Activated naive CD4-positive, alpha-beta T cell treated with Interleukin-2 at 50 U/mL for 16 hours (primary cell): ENCODE measurements at regions not wholly inside any gene's neighbourhood (a gene's known extent, or its start where the extent isn't known, plus 50 kb on each side); places are given as distances from the start of the nearest gene placed in this dataset.
"Not testable (repeated sequence)": the region's sequence is repeated elsewhere in the genome, so short reads cannot be mapped to it uniquely, and the experiment has no call there.

Source experiments
- DNase-seq: peaks from one replicate; pipeline ENCODE4 v3.0.0-alpha.2; 2020

- DNase-seq, result no peak
Measured at GRCh38 chr11:81237139-81237538, 1496.5 kb downstream of the FAM181B start.

DNA sequence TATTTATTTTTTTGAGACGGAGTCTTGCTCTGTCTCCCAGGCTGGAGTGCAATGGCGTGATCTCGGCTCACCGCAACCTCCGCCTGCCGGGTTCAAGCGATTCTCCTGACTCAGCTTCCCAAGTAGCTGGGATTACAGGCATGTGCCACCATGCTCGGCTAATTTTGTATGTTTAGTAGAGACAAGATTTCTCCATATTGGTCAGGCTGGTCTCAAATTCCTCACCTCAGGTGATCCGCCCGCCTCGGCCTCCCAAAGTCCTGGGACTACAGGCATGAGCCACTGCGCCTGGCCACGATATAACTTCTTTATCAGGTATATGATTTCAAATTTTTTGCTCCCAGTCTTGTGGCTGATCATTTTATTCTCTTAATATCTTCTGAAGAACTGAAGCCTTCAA lies 1506.3 kb downstream of the FAM181B start:
- not testable (repeated sequence) for DNase-seq

- DNase-seq, result no peak
Measured at GRCh38 chr11:81224396-81224795, 1509.3 kb downstream of the FAM181B start.

GRCh38 chr11:81222491-81222890 lies 1511.2 kb downstream of the FAM181B start:
- no peak for DNase-seq

- no peak for DNase-seq
Measured at GRCh38 chr11:81220146-81220895, 1513.3 kb downstream of the FAM181B start.

- no peak for DNase-seq
Measured at GRCh38 chr11:81219661-81220060, 1514.0 kb downstream of the FAM181B start.

DNA sequence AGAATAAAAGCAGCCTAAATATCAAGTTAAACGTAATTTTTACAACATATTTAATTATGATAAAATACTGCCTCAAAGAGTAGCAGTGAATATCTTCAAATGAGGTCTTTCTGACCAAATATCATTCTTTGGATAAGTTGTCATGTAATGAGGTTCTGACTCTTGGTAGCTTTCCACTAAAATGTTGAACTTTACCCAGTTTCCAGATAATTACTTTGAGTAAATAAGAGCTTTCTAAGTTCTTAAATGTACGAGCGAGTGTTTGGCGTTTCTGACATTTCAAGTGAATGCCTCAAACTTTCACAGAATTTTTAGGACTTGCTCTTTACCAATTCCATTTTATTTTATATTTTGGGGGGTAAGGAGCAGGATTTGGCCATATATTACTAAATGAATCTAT lies 1515.2 kb downstream of the FAM181B start:
- DNase-seq, result no peak

- DNase-seq, result no peak
Measured at GRCh38 chr11:81211050-81211449, 1522.6 kb downstream of the FAM181B start.

DNA sequence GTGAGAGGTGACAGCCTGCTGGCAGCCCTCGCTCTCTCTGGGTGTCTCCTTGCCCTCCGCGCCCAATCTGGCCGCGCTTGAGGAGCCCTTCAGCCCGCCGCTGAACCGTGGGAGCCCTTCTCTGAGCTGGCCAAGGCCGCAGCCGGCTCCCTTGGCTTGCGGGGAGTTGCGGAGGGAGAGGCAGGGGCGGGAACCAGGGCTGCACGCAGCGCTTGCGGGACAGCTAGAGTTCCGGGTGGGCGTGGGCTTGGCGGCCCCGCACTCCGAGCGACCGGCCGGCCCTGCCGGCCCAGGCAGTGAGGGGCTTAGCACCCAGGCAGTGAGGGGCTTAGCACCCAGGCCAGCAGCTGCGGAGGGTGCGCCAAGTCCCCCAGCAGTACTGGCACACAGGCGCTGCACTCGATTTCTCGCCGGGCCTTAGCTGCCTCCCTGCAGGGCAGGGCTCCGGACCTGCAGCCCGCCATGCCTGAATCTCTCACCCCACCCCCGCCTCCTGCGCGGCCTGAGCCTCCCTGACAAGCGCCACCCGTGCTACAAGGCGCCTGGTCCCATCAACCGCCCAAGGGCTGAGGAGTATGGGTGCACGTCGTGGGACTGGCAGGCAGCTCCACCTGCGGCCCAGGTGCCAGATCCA lies 1526.1 kb downstream of the FAM181B start:
- DNase-seq, result no peak

DNA sequence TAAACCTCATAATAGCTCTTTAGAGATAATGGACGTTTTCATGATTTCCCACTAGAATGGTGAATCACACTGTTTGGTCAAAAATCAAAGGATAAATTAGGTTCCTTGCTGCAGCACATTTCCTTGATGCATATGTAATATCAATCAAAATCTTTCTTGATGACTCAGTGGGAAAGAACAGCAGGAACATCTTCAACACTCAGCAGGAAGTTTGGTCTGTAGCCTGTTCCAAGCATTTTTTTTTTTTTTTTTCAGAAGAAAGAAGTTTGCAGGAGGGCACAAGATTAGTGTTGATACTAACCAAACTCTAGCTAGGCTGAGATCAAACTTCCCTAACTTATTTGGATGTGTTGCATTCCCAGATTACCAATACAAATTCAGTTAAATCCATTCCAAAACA lies 1529.8 kb downstream of the FAM181B start:
- DNase-seq, result no peak

- DNase-seq, result no peak
Measured at GRCh38 chr11:81197396-81197795, 1536.3 kb downstream of the FAM181B start.

DNA sequence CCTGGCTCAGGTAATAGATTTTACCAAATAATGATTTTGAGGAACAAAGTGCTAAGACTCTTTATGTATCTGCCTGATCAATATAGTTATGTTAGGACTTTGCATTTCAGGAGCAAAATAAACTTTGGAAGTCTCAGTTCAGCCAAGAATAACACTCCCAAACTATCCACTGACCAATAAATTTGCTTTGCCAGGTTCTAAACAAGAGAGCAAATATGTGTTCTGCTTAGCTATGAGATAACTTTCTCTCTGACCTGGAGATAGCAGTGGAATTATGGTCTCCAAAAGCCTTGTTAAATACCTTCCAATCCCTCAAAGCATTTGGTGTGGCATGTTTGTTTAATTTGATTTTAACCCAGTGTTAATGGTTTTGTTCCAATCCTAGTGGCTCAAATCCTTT lies 1541.1 kb downstream of the FAM181B start:
- DNase-seq, result no peak

GRCh38 chr11:81190546-81190945 lies 1543.1 kb downstream of the FAM181B start:
- DNase-seq, result no peak

DNA sequence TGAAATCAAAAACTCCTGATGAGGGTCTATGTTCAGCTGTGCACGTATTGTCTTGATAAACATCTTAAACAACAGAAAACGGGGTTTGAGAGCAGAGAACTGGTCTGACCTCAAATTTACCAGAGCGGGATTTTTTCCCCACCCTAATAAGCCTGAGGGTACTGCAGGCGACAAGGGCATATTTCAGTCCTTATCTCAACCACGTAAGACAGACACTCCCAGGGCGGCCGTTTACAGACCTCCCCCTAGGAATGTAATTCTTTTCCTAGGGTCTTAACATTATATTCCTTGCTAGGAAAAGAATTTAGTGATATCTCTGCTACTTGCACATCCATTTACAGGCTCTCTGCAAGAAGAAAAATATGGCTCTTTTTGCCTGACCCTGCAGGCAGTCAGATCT lies 1546.6 kb downstream of the FAM181B start:
- DNase-seq, result not testable (repeated sequence)

GRCh38 chr11:81174646-81175330 lies 1558.9 kb downstream of the FAM181B start:
- no peak for DNase-seq

DNA sequence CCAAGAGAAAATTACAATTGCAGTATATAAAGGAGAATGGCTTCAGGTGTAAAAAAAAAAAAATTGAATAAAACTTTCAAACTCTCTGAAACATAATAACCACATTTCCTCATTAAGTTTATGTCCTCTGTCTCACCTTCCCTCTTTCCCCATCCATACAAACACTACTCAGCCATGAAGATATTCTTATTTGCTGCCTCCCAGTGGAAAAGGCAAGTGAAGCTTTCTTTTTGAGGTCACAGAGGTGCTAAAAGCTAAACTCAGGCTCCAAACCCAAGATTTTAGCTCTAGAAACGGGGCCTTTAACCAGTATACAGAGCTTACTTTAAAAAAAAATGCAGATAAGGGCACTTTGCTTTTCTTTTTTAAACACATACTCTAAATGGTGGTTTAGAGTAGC lies 1568.5 kb downstream of the FAM181B start:
- no peak for DNase-seq

DNA sequence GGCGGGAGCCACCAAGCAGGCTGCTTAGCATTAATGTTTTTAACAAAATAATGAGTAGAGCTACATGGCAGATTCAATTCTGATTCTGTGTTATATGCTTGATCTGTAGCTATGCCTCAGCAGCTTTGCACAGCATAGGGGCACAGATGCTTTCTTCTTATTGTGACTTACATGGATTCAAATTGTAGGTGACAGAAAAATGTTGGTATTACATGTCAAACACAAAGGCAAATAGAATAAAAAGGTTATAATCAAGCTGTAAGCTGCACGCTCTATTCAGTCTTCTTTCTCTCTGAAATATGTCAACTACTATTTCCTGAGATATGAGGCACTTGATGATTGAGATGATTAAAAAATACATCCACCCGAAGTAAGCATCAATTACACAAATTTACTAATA lies 1573.8 kb downstream of the FAM181B start:
- DNase-seq, result no peak

DNA sequence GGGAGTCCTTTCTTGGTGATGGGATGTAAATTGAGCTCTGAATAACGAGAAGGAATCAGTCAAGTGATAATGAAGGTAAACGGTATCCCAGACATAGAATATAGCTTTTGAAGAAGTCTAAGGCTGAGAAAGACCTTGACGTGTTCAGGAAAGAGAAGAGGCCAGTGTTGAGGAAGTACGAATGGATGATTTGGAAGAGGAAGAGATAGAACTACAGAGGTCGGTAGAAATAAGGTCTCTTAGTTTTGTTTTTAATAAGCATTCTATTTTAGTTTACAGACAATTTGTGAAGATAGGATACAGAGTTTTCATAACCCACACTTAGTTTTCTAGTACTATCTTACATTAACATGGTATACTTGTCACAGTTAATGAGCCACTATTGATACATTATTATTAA lies 1598.1 kb downstream of the FAM181B start:
- DNase-seq, result no peak

- DNase-seq, result no peak
Measured at GRCh38 chr11:81129618-81130017, 1604.0 kb downstream of the FAM181B start.

DNA sequence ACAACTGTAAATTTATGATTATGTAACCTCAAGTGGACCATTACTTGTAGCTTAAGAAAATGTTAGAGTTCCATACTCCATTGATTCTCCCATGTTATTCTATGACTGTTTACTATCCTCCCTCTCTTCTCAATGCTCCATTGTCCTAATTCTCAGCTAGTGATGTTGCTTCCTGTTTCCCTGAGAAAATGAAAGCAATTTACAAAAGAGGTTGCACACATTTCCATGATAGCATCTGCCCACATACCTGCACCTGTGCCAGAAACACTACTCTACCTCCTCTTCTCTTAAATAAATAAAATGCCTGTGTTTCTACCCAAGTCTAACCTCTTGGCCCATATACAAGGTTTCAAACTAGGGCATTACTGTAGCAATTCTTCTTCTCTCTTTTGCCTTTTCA lies 1620.9 kb downstream of the FAM181B start:
- no peak for DNase-seq

DNA sequence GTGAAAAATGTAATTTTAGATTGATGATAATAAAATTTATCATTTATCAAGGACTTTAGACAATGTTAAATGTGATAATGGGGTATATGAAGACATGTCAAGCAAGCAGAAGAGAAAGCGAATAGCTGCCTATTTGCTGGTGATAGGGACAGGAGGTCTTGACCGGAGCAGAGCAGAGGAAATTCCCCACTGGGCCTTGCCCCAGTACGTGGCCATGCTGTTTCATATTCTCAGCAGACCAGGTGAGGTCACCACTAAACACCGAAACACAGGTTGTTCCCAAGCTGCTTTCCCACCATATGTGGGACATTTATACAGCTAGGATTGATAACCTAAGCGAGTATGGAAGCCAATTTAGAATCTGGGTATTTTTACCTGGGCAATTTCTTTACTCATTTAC lies 1629.6 kb downstream of the FAM181B start:
- no peak for DNase-seq

DNA sequence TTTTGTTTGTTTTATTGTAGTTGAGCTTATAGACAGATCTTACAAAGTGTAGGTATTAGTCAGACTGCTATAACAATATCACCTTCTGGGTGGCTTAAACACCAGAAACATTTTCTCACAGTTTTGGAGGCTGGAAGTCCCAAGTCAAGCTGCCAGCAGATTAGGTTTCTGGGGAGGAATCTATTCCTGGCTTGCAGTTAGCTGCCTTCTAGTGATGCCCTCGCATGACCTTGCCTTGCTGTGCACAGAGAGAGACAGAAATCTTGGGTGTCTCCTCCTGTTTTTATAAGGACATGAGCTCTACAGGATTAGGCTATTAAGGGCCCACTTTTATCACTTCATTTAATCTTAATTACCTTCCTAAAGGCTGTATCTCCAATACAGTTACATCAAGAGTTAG lies 1635.2 kb downstream of the FAM181B start:
- DNase-seq, result no peak

DNA sequence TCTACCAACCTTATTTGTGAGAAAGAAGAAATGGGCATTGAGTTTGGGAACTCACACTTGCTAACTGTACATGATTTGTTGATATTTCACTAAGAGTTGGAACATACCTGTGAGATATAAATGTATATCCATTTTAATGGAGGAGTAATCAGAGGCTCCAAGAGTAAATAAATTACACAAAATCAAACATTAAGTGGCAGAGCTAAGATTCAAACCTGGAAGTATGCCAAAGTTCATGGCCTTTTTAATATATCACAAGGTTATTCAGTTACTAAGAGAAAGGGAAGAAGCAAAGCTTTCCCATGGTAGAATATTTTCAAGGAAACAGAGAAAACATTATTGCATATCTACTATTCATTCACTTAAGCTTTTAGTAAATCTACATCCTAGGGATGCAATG lies 1641.1 kb downstream of the FAM181B start:
- no peak for DNase-seq

GRCh38 chr11:81089242-81089641 lies 1644.4 kb downstream of the FAM181B start:
- DNase-seq, result no peak
